NT2/D1 (cell line): ENCODE measurements at regions not wholly inside any gene's neighbourhood (a gene's known extent, or its start where the extent isn't known, plus 50 kb on each side); places are given as distances from the start of the nearest gene placed in this dataset.
"Not testable (repeated sequence)": the region's sequence is repeated elsewhere in the genome, so short reads cannot be mapped to it uniquely, and the experiment has no call there.

Experiments
- DNase-seq: peaks from one replicate; pipeline ENCODE4 v3.0.0-alpha.2; 2011; ENCODE audit warnings: low read depth, low spot score
- H3K27me3 ChIP-seq: 2 replicates; pipeline ENCODE4 v1.6.0; 2011; ENCODE audit warnings: mild to moderate bottlenecking; ENCODE audit not compliant: insufficient read length, insufficient read depth
- H3K36me3 ChIP-seq: 2 replicates; pipeline ENCODE4 v1.6.1; 2011; ENCODE audit warnings: mild to moderate bottlenecking, low read length, mixed read lengths; ENCODE audit not compliant: insufficient read depth, insufficient read length
- H3K4me1 ChIP-seq: 2 replicates; pipeline ENCODE4 v1.5.1; 2011; ENCODE audit not compliant: insufficient read depth, insufficient read length
- H3K4me3 ChIP-seq: 2 replicates; pipeline ENCODE4 v1.5.1; 2011; ENCODE audit warnings: low read depth; ENCODE audit not compliant: insufficient read length
- H3K9ac ChIP-seq: 2 replicates; pipeline ENCODE4 v1.6.0; 2011; ENCODE audit warnings: low read depth; ENCODE audit not compliant: insufficient read length
- H3K9me3 ChIP-seq: 2 replicates; pipeline ENCODE4 v1.5.1; 2011; ENCODE audit warnings: mild to moderate bottlenecking, low read length; ENCODE audit not compliant: insufficient read depth
- SUZ12 ChIP-seq: IDR thresholded peaks from 2 replicates; pipeline ENCODE4 v1.6.1; 2011; ENCODE audit not compliant: insufficient read length, insufficient read depth; ENCODE audit errors: extremely low read depth
- YY1 ChIP-seq: IDR thresholded peaks from 2 replicates; pipeline ENCODE4 v1.6.1; 2011; ENCODE audit not compliant: insufficient read length, insufficient read depth
- ZNF274 ChIP-seq: IDR thresholded peaks from 2 replicates; pipeline ENCODE4 v1.6.1; 2011; ENCODE audit warnings: mild to moderate bottlenecking, low read depth, low read length

DNA sequence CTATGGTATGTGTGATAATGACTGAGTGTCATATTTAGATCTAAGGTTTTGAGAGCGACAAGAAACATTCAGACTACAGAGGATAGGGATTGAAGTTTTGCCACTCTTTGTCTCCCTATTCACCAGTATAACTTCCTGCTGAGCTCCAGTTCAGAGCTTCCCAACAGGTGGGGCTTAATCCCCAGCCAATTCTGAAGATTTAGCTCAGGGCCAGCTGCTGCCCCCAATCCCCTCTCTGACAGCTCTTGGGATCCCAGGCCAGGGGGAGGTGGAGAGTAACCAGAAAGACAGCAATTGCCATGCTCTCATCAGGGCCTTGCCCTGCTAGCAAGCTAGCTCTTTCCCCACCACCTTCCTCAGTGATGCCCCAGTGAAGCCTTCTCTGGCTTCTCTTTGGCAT is 57.8 kb downstream of the TRIL start:
- Histone ChIP-seq H3K27me3 (no peaks in the 10 kb centered on the region), H3K9ac (no peak overlapping the region), H3K4me3 (no peak overlapping the region), H3K9me3 (no peaks in the 10 kb centered on the region), H3K36me3 (no peaks in the 10 kb centered on the region), H3K4me1 (no peaks in the 10 kb centered on the region)
- no peak for DNase-seq
- TF ChIP-seq ZNF274 = no peak
- no peak for TF ChIP-seq SUZ12
- no peak for TF ChIP-seq YY1

DNA sequence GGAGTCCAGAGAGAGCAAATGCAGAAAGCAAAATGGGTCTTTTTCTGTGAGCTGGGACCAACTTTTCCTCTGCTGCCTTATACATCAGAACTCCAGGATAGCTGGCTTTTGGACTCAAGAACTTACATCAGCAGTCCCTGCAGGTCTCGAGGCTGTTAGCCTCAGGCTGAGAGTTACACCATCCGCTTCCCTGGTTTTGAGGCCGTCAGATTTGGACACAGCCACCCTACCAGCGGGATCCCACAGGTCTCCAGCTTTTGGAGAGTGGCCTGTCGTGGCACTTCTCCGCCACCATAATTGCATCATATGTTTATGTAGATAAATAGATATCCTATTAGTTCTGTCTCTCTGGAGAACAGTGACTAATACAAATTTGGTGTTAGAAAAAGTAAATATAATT is 64.2 kb downstream of the TRIL start:
- H3K27me3 ChIP-seq = no peaks in the 10 kb centered on the region
- TF ChIP-seq SUZ12 (no peak), YY1 (no peak)
- no peak overlapping the region for H3K9ac ChIP-seq
- H3K9me3 ChIP-seq = no peaks in the 10 kb centered on the region
- H3K4me3 ChIP-seq = no peak overlapping the region
- H3K36me3 ChIP-seq = no peaks in the 10 kb centered on the region
- no peaks in the 10 kb centered on the region for H3K4me1 ChIP-seq
- DNase-seq = no peak

DNA sequence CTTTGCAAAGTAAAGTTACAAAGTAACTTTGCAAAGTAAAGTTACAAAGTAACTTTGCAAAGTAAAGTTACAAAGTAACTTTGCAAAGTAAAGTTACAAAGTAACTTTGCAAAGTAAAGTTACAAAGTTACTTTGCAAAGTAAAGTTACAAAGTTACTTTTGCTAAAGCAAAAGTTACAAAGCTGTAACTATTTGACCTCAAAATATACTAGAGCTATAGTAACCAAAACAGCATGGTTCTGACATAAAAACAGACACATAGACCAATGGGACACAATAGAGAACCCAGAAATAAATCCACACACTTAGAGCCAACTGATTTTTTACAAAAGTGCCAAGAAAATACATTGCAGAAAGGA is 66.3 kb downstream of the TRIL start:
- H3K9ac ChIP-seq, H3K4me3 ChIP-seq, DNase-seq, H3K4me1 ChIP-seq, H3K36me3 ChIP-seq, H3K9me3 ChIP-seq, H3K27me3 ChIP-seq: not testable (repeated sequence)

DNA sequence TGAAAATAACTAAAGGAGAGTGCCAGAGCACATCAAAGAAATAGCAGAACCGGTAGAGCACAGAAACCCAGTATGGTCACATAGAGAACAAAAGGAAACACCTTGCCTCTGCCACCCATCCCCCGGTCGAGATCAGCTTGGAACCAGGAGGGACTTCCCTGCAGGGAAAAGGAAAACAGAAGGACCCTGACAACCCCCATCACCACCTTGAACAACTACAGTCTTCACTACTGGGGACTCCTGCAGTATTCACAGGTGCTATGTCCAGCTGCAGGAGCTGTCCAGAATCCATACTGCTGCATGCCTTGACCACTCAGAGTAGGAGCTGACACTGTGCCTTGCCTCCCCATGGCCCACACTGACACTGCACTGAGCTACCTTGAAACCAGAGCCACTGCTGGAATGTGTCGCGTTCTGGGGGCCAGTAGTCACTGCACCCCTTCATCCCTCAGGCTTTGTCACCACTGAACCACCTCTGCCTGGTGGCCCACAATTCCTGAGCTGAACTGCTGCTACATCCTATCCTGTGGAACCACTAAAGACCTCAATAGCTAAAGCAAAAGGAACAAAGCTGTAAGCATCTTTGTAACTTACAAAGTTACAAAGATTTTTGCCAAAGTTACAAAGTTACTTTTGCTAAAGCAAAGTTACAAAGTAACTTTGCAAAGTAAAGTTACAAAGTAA is 66.8 kb downstream of the TRIL start:
- no peak overlapping the region for H3K9ac ChIP-seq
- no peaks in the 10 kb centered on the region for H3K4me1 ChIP-seq
- H3K9me3 ChIP-seq = no peaks in the 10 kb centered on the region
- no peak overlapping the region for H3K4me3 ChIP-seq
- TF ChIP-seq YY1 (no peak), ZNF274 (no peak), SUZ12 (no peak)
- no peaks in the 10 kb centered on the region for H3K27me3 ChIP-seq
- no peak for DNase-seq
- no peaks in the 10 kb centered on the region for H3K36me3 ChIP-seq

DNA sequence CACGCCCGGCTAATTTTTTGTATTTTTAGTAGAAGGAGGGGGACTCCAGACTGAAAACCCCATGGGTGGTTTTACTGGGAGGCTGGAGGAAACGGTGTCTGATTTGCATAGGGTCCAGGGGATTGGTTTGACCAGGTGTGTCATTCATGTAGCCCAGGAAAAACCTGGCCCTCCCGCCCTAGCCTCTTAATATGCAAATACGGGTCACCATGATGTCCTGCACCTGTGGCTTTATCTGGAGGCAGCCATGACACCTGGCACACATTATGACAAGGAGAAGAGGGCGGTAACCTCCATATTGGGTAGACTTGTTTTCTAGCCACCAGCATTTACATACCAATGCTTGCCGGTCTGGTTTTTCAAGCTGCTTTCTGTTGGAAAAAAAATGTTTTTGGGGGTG is 68.0 kb downstream of the TRIL start:
- Histone ChIP-seq H3K4me3 (no peak overlapping the region), H3K9me3 (no peaks in the 10 kb centered on the region), H3K9ac (no peak overlapping the region), H3K4me1 (no peaks in the 10 kb centered on the region), H3K27me3 (no peaks in the 10 kb centered on the region), H3K36me3 (no peaks in the 10 kb centered on the region)
- TF ChIP-seq SUZ12 = no peak
- TF ChIP-seq YY1 = no peak
- TF ChIP-seq ZNF274 = no peak
- peak; percentile 47 for DNase-seq

DNA sequence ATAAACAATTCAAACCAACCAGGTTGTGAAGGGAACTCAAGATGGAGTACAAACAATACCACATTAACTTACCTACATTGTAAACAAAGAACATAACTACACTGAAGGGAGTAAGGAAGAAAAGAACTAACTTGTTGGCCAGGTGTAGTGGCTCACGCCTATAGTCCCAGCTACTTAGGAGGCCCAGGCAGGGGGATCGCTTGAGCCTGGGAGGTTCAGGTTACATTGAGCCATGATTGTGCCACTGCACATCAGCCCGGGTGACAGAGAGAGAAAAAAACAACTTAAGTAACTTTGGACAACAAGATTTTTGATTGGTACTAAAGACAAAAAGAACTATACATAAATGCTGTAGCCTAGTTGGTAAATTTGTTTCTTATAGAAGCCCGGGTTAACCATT is 68.8 kb downstream of the TRIL start:
- H3K36me3 ChIP-seq = no peaks in the 10 kb centered on the region
- no peaks in the 10 kb centered on the region for H3K9me3 ChIP-seq
- H3K4me1 ChIP-seq = no peaks in the 10 kb centered on the region
- no peak overlapping the region for H3K4me3 ChIP-seq
- no peak overlapping the region for H3K9ac ChIP-seq
- H3K27me3 ChIP-seq = no peaks in the 10 kb centered on the region
- TF ChIP-seq SUZ12 (no peak), ZNF274 (no peak), YY1 (no peak)
- no peak for DNase-seq

DNA sequence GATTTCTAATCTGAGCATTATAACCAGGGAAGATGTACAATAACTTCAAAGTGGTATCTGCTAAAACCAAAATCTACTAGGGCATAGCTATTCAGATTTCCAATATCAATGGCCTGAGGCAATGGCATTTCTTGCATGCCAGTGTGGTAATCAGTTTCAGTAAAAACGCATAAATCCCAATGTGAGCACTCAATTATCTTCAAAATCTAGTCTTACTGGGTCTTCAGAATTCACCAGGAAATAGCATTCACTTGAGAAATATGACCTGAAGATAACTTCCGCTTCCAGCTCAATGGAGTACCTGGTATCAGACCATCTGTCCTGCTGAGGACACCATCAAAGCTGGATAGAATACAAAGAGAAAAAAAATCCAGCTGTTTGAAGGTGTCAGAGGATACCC is 72.4 kb downstream of the TRIL start:
- Histone ChIP-seq H3K9me3 (no peaks in the 10 kb centered on the region), H3K4me3 (no peak overlapping the region), H3K36me3 (no peaks in the 10 kb centered on the region), H3K27me3 (no peaks in the 10 kb centered on the region), H3K4me1 (no peaks in the 10 kb centered on the region), H3K9ac (no peak overlapping the region)
- no peak for TF ChIP-seq SUZ12
- TF ChIP-seq YY1 = no peak
- no peak for TF ChIP-seq ZNF274
- no peak for DNase-seq

DNA sequence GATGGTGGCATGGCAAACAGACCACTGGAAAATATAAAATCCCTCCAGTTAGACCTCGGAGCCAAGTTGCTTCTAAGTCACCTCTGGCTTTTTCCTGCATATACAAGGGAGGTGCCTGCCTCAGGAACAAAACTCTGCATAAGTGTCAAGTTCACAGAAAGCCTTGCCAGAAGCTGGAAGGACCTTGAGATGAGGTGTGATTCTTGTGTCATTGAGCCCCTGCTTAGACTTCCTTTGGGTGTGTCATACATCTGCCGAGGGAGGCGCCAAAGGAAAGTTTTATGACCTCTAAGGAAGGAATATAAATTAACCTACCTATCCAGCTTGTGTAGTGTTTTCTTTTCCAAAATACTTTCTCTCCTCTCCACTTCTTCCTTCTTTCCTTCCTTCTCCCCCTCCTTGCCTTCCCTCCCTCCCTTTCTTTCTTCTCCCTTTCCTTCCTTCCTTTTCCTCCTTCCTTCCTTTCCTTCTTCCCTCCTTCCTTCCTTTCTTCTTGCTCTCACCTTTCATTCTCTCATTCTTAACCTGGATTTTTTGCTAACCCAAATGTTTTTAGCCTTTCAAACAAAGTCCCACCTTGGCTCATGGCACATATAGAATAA is 75.2 kb downstream of the TRIL start:
- TF ChIP-seq SUZ12 = no peak
- TF ChIP-seq YY1 = no peak
- TF ChIP-seq ZNF274 = no peak
- no peaks in the 10 kb centered on the region for H3K27me3 ChIP-seq
- H3K4me1 ChIP-seq = no peaks in the 10 kb centered on the region
- H3K9ac ChIP-seq = no peak overlapping the region
- no peaks in the 10 kb centered on the region for H3K36me3 ChIP-seq
- H3K9me3 ChIP-seq = no peaks in the 10 kb centered on the region
- H3K4me3 ChIP-seq = no peak overlapping the region
- no peak for DNase-seq
